HepG2 (cell line): ENCODE measurements at regions not wholly inside any gene's neighbourhood (a gene's known extent, or its start where the extent isn't known, plus 50 kb on each side); places are given as distances from the start of the nearest gene placed in this dataset.

Experiments
- ATAC-seq: fragments of 200-7000 bp; cut with Tn5 transposase; 3 replicates; pipeline ENCODE4 v1.9.1; 2020; ENCODE audit warnings: mild to moderate bottlenecking, moderate library complexity
- BruUV-seq: library from RNA; stranded (reverse); fragments of 400-500 nt; replicated peaks from 2 replicates; lab custom pipeline; 2021; lab: Mats Ljungman, UMichigan
- CTCF ChIA-PET: fragments of 300-600 bp; formaldehyde crosslinking; extraction: SDS; loops from one replicate; lab custom pipeline; 2021; ENCODE audit warnings: low total read pairs, inconsistent platforms, low intra/inter-chr PET ratio; lab: Yijun Ruan, JAX
- POLR2A ChIA-PET: fragments of 350-600 bp; sonication (Branson Sonifier 250); formaldehyde crosslinking; loops from one replicate; lab custom pipeline; 2020; ENCODE audit warnings: antibody characterized with exemption, inconsistent platforms; lab: Yijun Ruan, JAX
- DNase-seq: peaks from one replicate; pipeline ENCODE4 v3.0.0-alpha.2; 2015; ENCODE audit warnings: low spot score
- FAIRE-seq: peaks from 3 replicates; lab custom pipeline; 2011; peaks lifted over from hg19 to GRCh38; lab: Jason Lieb, UNC
- H2AFZ ChIP-seq: one replicate; pipeline ENCODE4 v1.6.1; 2011; ENCODE audit warnings: low read length, inconsistent platforms
- H3K27ac ChIP-seq: fragments of 300-600 bp; 3 replicates; pipeline ENCODE4 v1.8.0; 2011; ENCODE audit warnings: mixed run types, mild to moderate bottlenecking, mixed read lengths, low read length, inconsistent platforms; ENCODE audit not compliant: insufficient read depth; ENCODE audit errors: extremely low read length
- H3K27me3 ChIP-seq, 2 experiments: fragments of 200-600 bp in 1 of 2; 2 replicates in 1 of 2; 3 replicates in 1 of 2; pipeline versions ENCODE4 v1.6.0 to v1.8.0; 2011; ENCODE audit warnings: low read length in 2 of 2, mild to moderate bottlenecking in 2 of 2, moderate library complexity in 2 of 2, inconsistent platforms in 1 of 2; ENCODE audit not compliant: insufficient read depth in 2 of 2, control insufficient read depth in 1 of 2
- H3K36me3 ChIP-seq, 2 experiments: fragments of 200-600 bp in 1 of 2; replicated peaks in 1 of 2; 2 replicates in 1 of 2; 3 replicates in 1 of 2; pipeline versions ENCODE4 v1.5.1 to v1.8.0; 2011; ENCODE audit warnings: low read length in 2 of 2, inconsistent platforms in 1 of 2; ENCODE audit not compliant: insufficient read depth in 2 of 2, control insufficient read depth in 1 of 2
- H3K4me1 ChIP-seq: 2 replicates; pipeline ENCODE4 v1.5.1; 2012; ENCODE audit warnings: low read length, inconsistent platforms; ENCODE audit not compliant: insufficient read depth
- H3K4me2 ChIP-seq: 2 replicates; pipeline ENCODE4 v1.6.0; 2011; ENCODE audit warnings: low read depth, low read length, inconsistent platforms
- H3K4me3 ChIP-seq, 3 experiments: fragments of 200-600 bp in 1 of 3; sonication (generic), shearing (Covaris generic) in 1 of 3; replicated peaks in 1 of 3; 2 replicates each; pipeline ENCODE4 v1.5.1; 2011 to 2016; ENCODE audit warnings: low read length in 3 of 3, inconsistent platforms in 2 of 3, low read depth in 2 of 3, mild to moderate bottlenecking in 2 of 3, control low read depth in 1 of 3, mixed read lengths in 1 of 3; ENCODE audit not compliant: insufficient read depth in 1 of 3
- H3K79me2 ChIP-seq: one replicate; pipeline ENCODE4 v1.6.1; 2011; ENCODE audit warnings: low read length, inconsistent platforms; ENCODE audit not compliant: insufficient read depth
- H3K9ac ChIP-seq: 2 replicates; pipeline ENCODE4 v1.6.0; 2011; ENCODE audit warnings: mild to moderate bottlenecking, low read depth, low read length, inconsistent platforms; ENCODE audit not compliant: insufficient read depth
- H3K9me3 ChIP-seq: 2 replicates; pipeline ENCODE4 v1.5.1; 2012; ENCODE audit warnings: mild to moderate bottlenecking, low read length
- H4K20me1 ChIP-seq: 2 replicates; pipeline ENCODE4 v1.6.0; 2011; ENCODE audit warnings: inconsistent platforms, mild to moderate bottlenecking, low read length, moderate library complexity; ENCODE audit not compliant: insufficient read depth
- CENPX ChIP-seq: sonication (generic); formaldehyde crosslinking; IDR thresholded peaks from 2 replicates; pipeline ENCODE4 v1.9.0; 2021; ENCODE audit warnings: mild to moderate bottlenecking, missing genetic modification reagents, moderate library complexity
- GMEB2 ChIP-seq: IDR thresholded peaks from 2 replicates; pipeline ENCODE4 v1.6.1; 2016; ENCODE audit warnings: missing biosample characterization, missing genetic modification reagents, low read depth
- HNF4G ChIP-seq, 2 experiments: sonication (generic) in 1 of 2; formaldehyde crosslinking in 1 of 2; IDR thresholded peaks; 2 replicates each; pipeline versions ENCODE4 v1.4.0 to v1.6.1; 2011 to 2020; ENCODE audit warnings: borderline replicate concordance in 2 of 2, low read depth in 2 of 2, mild to moderate bottlenecking in 2 of 2, low read length in 1 of 2, missing genetic modification reagents in 1 of 2, moderate library complexity in 1 of 2
- MIER2 ChIP-seq: IDR thresholded peaks from 2 replicates; pipeline ENCODE4 v1.6.1; 2016; ENCODE audit warnings: missing biosample characterization, missing genetic modification reagents
- MIXL1 ChIP-seq: IDR thresholded peaks from 2 replicates; pipeline ENCODE4 v1.6.1; 2016
- RXRB ChIP-seq: IDR thresholded peaks from 2 replicates; pipeline ENCODE4 v1.6.1; 2016; ENCODE audit warnings: borderline replicate concordance, missing genetic modification reagents, missing compliant biosample characterization
- ZBTB42 ChIP-seq: sonication (generic); formaldehyde crosslinking; IDR thresholded peaks from 2 replicates; pipeline ENCODE4 v1.5.0; 2020; ENCODE audit warnings: mild to moderate bottlenecking, missing genetic modification reagents
- ZNF317 ChIP-seq: sonication (generic); formaldehyde crosslinking; IDR thresholded peaks from 2 replicates; pipeline ENCODE4 v1.5.0; 2020; ENCODE audit warnings: mild to moderate bottlenecking, missing genetic modification reagents
- ZNF34 ChIP-seq: sonication (generic); formaldehyde crosslinking; IDR thresholded peaks from 2 replicates; pipeline ENCODE4 v1.4.0; 2020; ENCODE audit warnings: mild to moderate bottlenecking, missing genetic modification reagents, borderline replicate concordance
- ZNF367 ChIP-seq: sonication (generic); formaldehyde crosslinking; IDR thresholded peaks from 2 replicates; pipeline ENCODE4 v1.4.0; 2020; ENCODE audit warnings: missing genetic modification reagents, borderline replicate concordance
- ZNF432 ChIP-seq: sonication (generic); formaldehyde crosslinking; IDR thresholded peaks from 2 replicates; pipeline ENCODE4 v1.5.0; 2020; ENCODE audit warnings: missing genetic modification reagents, mild to moderate bottlenecking, borderline replicate concordance
- ZNF614 ChIP-seq: IDR thresholded peaks from 2 replicates; pipeline ENCODE4 v1.6.1; 2018; ENCODE audit warnings: missing biosample characterization, missing genetic modification reagents, inconsistent platforms, borderline replicate concordance
- ZNF75D ChIP-seq: sonication (generic); formaldehyde crosslinking; IDR thresholded peaks from 2 replicates; pipeline ENCODE4 v1.8.1; 2023; ENCODE audit warnings: missing genetic modification reagents, mild to moderate bottlenecking, borderline replicate concordance
- WGBS: methylation state at CpG from one replicate; pipeline ENCODE4 v1.1.6; 2017; ENCODE audit warnings: low lambda C conversion rate; 5-methylcytosine and 5-hydroxymethylcytosine counted together
- in situ Hi-C: cut with HindIII; loops from 2 replicates; pipeline ENCODE4 v1.10.0; 2017; ENCODE audit warnings: low pct_unique_long_range_greater_than_20kb; ENCODE audit not compliant: extremely low pct_ligation_motif_present
- intact Hi-C: fragments of 100-400 bp; cut with micrococcal nuclease; formaldehyde crosslinking; loops from one replicate; pipeline ENCODE4 v1.10.0; 2022; ENCODE audit not compliant: unreplicated experiment
- TF ChIP-seq, protein P1 (sequence below): IDR thresholded peaks from 2 replicates; pipeline ENCODE4 v1.6.1; 2016; ENCODE audit warnings: low read depth, missing genetic modification reagents, missing compliant biosample characterization
- TF ChIP-seq, protein P2 (sequence below): IDR thresholded peaks from 2 replicates; pipeline ENCODE4 v1.6.1; 2018; ENCODE audit warnings: missing genetic modification reagents

DNA sequence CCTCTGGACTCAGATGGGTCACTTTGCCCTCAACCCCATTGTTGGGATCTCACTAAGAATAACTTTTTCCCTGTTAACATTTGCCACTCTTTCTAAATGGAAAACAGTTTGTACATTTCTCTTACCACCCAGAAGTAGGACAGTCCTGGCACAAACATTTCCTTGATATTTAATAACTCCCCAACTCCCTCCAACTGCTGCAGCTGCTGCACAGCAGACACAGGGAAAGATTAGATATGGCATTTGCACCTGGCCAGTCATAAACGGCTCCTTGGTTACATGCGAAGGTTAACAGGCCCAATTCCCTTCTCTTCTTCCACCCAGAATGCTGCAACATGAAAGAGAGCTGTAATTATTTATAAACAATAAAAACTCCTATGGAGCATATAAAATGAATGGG, 55.9 kb upstream of the SOX4 start (continued):
- TF ChIP-seq ZNF367 (CRISPR knock-in tag): no peak

- Histone ChIP-seq H3K79me2 (no peaks in the 10 kb centered on the region), H3K4me1 (peaks cover 12% of the 10 kb centered on the region), H3K27ac (no peak overlapping the region), H3K27me3 (no peaks in the 10 kb centered on the region; a peak in 1 of 5 replicates), H3K4me2 (peak overlapping the region; percentile 24), H3K9me3 (no peaks in the 10 kb centered on the region), H2AFZ (peak overlapping the region; percentile 35), H3K36me3 (no peaks in the 10 kb centered on the region), H3K9ac (no peak overlapping the region), H3K4me3 (no peak overlapping the region; a peak in 1 of 6 replicates), H4K20me1 (no peaks in the 10 kb centered on the region)
- ChIA-PET CTCF (no interaction called here), POLR2A (no interaction called here)
- DNase-seq: peak; percentile 64
- ATAC-seq: peak; percentile 90
- intact Hi-C loops (no loop called here), in situ Hi-C loops (no loop called here)
- BruUV-seq: no TSS peak
- FAIRE-seq: peak; percentile 77
- WGBS: 22% methylated on average over 5 of the region's 5 CpGs
- peak; percentile 36; the same call in 1 of the 2 replicates for TF ChIP-seq RXRB (CRISPR knock-in tag)
- TF ChIP-seq ZNF317: peak; percentile 52; the same call in 1 of the 2 replicates
- TF ChIP-seq MIXL1 (CRISPR knock-in tag): 0 out of 2 replicates have a peak, but pooled peaks have one; percentile 34
- TF ChIP-seq CENPX (CRISPR knock-in tag): no peak
- TF ChIP-seq ZNF75D (CRISPR knock-in tag): no peak
- 0 out of 2 replicates have a peak, but pooled peaks have one; percentile 39 for TF ChIP-seq MIER2
- TF ChIP-seq, protein P1, sequence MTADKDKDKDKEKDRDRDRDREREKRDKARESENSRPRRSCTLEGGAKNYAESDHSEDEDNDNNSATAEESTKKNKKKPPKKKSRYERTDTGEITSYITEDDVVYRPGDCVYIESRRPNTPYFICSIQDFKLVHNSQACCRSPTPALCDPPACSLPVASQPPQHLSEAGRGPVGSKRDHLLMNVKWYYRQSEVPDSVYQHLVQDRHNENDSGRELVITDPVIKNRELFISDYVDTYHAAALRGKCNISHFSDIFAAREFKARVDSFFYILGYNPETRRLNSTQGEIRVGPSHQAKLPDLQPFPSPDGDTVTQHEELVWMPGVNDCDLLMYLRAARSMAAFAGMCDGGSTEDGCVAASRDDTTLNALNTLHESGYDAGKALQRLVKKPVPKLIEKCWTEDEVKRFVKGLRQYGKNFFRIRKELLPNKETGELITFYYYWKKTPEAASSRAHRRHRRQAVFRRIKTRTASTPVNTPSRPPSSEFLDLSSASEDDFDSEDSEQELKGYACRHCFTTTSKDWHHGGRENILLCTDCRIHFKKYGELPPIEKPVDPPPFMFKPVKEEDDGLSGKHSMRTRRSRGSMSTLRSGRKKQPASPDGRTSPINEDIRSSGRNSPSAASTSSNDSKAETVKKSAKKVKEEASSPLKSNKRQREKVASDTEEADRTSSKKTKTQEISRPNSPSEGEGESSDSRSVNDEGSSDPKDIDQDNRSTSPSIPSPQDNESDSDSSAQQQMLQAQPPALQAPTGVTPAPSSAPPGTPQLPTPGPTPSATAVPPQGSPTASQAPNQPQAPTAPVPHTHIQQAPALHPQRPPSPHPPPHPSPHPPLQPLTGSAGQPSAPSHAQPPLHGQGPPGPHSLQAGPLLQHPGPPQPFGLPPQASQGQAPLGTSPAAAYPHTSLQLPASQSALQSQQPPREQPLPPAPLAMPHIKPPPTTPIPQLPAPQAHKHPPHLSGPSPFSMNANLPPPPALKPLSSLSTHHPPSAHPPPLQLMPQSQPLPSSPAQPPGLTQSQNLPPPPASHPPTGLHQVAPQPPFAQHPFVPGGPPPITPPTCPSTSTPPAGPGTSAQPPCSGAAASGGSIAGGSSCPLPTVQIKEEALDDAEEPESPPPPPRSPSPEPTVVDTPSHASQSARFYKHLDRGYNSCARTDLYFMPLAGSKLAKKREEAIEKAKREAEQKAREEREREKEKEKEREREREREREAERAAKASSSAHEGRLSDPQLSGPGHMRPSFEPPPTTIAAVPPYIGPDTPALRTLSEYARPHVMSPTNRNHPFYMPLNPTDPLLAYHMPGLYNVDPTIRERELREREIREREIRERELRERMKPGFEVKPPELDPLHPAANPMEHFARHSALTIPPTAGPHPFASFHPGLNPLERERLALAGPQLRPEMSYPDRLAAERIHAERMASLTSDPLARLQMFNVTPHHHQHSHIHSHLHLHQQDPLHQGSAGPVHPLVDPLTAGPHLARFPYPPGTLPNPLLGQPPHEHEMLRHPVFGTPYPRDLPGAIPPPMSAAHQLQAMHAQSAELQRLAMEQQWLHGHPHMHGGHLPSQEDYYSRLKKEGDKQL (CRISPR knock-in tag): no peak
- TF ChIP-seq GMEB2 (CRISPR knock-in tag): no peak
- TF ChIP-seq ZNF614: no peak
- TF ChIP-seq, protein P2, sequence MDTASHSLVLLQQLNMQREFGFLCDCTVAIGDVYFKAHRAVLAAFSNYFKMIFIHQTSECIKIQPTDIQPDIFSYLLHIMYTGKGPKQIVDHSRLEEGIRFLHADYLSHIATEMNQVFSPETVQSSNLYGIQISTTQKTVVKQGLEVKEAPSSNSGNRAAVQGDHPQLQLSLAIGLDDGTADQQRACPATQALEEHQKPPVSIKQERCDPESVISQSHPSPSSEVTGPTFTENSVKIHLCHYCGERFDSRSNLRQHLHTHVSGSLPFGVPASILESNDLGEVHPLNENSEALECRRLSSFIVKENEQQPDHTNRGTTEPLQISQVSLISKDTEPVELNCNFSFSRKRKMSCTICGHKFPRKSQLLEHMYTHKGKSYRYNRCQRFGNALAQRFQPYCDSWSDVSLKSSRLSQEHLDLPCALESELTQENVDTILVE (CRISPR knock-in tag): peak; percentile 18; the same call in 1 of the 2 replicates
- TF ChIP-seq ZBTB42 (CRISPR knock-in tag): no peak
- no peak for TF ChIP-seq ZNF34 (CRISPR knock-in tag)
- TF ChIP-seq HNF4G (IDR thresholded peaks at IDR 0.05; ENCODE audit: borderline replicate concordance, low read depth, low read length): no peak
- no peak for TF ChIP-seq HNF4G (CRISPR knock-in tag; IDR thresholded peaks at IDR 0.05; ENCODE audit: borderline replicate concordance, low read depth)
- no peak for TF ChIP-seq ZNF432 (CRISPR knock-in tag)
Measured at GRCh38 chr6:21538186-21538798, 55.3 kb upstream of the SOX4 start.
